Karpas-422 (cell line): ENCODE measurements at regions not wholly inside any gene's neighbourhood (a gene's known extent, or its start where the extent isn't known, plus 50 kb on each side); places are given as distances from the start of the nearest gene placed in this dataset.

Experiments
- DNase-seq: peaks from one replicate; pipeline ENCODE4 v3.0.0-alpha.2; 2015
- H2AFZ ChIP-seq: fragments of 200-600 bp; sonication (generic); 2 replicates; pipeline ENCODE4 v1.6.1; 2014; ENCODE audit warnings: antibody characterized with exemption, low read length, mixed read lengths
- H3K27ac ChIP-seq: fragments of 200-600 bp; sonication (generic); 2 replicates; pipeline ENCODE4 v1.5.1; 2014; ENCODE audit warnings: mild to moderate bottlenecking, low read length, moderate library complexity
- H3K27me3 ChIP-seq: fragments of 200-600 bp; sonication (generic); 2 replicates; pipeline ENCODE4 v1.6.1; 2014; ENCODE audit warnings: low read length, mixed read lengths
- H3K36me3 ChIP-seq: fragments of 200-600 bp; sonication (generic); 2 replicates; pipeline ENCODE4 v1.6.1; 2014; ENCODE audit warnings: low read length, mixed read lengths; ENCODE audit not compliant: insufficient read depth
- H3K4me1 ChIP-seq: fragments of 200-600 bp; sonication (generic); 2 replicates; pipeline ENCODE4 v1.6.1; 2014; ENCODE audit warnings: mild to moderate bottlenecking, low read length, mixed read lengths
- H3K4me2 ChIP-seq: fragments of 200-600 bp; sonication (generic); 2 replicates; pipeline ENCODE4 v1.6.1; 2014; ENCODE audit warnings: low read length, low read depth, mild to moderate bottlenecking; ENCODE audit not compliant: poor library complexity, severe bottlenecking
- H3K4me3 ChIP-seq: fragments of 200-600 bp; sonication (generic); 2 replicates; pipeline ENCODE4 v1.5.1; 2014; ENCODE audit warnings: mild to moderate bottlenecking, antibody characterized with exemption, low read length, mixed read lengths
- H3K79me2 ChIP-seq: fragments of 200-600 bp; sonication (generic); 2 replicates; pipeline ENCODE4 v1.6.1; 2014; ENCODE audit warnings: mild to moderate bottlenecking, low read length, mixed read lengths
- H3K9ac ChIP-seq: fragments of 200-600 bp; sonication (generic); 2 replicates; pipeline ENCODE4 v1.6.0; 2014; ENCODE audit warnings: low read length
- H3K9me2 ChIP-seq: fragments of 200-600 bp; sonication (generic), shearing (Covaris generic); replicated peaks from 2 replicates; pipeline ENCODE4 v1.6.0; 2014; ENCODE audit warnings: mild to moderate bottlenecking, low read length, moderate library complexity; ENCODE audit not compliant: insufficient read depth
- H3K9me3 ChIP-seq: fragments of 300-700, 200-600 bp; sonication (generic); 2 replicates; pipeline ENCODE4 v1.6.1; 2014; ENCODE audit warnings: low read length, mixed read lengths
- H4K20me1 ChIP-seq: fragments of 200-600 bp; sonication (generic); 2 replicates; pipeline ENCODE4 v1.6.1; 2014; ENCODE audit warnings: mild to moderate bottlenecking, antibody characterized with exemption, low read length, low read depth; ENCODE audit not compliant: insufficient read depth

DNA sequence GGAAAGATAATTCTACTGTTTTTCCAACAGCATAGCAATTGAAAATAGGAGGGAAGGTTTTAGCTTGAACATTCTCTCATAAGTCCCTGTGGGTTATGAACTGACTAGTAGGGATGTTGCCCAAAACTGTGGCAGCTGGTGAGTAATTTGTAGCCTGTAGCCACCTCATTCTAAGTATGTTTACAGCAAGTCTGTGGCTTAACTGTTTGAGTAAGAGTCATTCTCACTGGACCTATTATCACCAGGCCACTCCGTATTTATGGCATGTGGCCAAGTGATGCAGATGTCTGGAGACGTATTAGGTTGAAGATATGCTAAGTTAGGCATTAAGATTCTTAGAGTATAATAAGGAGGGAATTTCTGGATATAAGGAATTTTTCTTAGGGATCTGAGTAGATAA lies 458.3 kb downstream of the ETNK1 start:
- H3K36me3 ChIP-seq: no peaks in the 10 kb centered on the region
- no peaks in the 10 kb centered on the region for H4K20me1 ChIP-seq
- H3K4me1 ChIP-seq: no peaks in the 10 kb centered on the region
- no peaks in the 10 kb centered on the region for H3K27me3 ChIP-seq
- no peaks in the 10 kb centered on the region for H3K9me3 ChIP-seq
- no peak overlapping the region for H3K27ac ChIP-seq
- no peak overlapping the region for H3K4me3 ChIP-seq
- no peak for DNase-seq
- no peak overlapping the region for H2AFZ ChIP-seq
- H3K9me2 ChIP-seq: no peaks in the 10 kb centered on the region
- no peak overlapping the region for H3K4me2 ChIP-seq
- H3K79me2 ChIP-seq: no peaks in the 10 kb centered on the region
- no peak overlapping the region for H3K9ac ChIP-seq

- no peak overlapping the region for H3K4me2 ChIP-seq
Observed at GRCh38 chr12:23084236-23084995, 459.4 kb downstream of the ETNK1 start.

GRCh38 chr12:23088594-23088993 lies 463.6 kb downstream of the ETNK1 start:
- H3K9me3 ChIP-seq: no peaks in the 10 kb centered on the region

More at GRCh38 chr12:23084236-23084995, 459.4 kb downstream of the ETNK1 start:
- no peaks in the 10 kb centered on the region for H3K27me3 ChIP-seq
- no peaks in the 10 kb centered on the region for H3K9me2 ChIP-seq
- no peaks in the 10 kb centered on the region for H3K79me2 ChIP-seq
- no peak overlapping the region for H2AFZ ChIP-seq
- no peaks in the 10 kb centered on the region for H4K20me1 ChIP-seq
- H3K27ac ChIP-seq: no peak overlapping the region
- no peak overlapping the region for H3K9ac ChIP-seq
- no peak overlapping the region for H3K4me3 ChIP-seq
- DNase-seq: no peak
- no peaks in the 10 kb centered on the region for H3K36me3 ChIP-seq
- H3K9me3 ChIP-seq: no peaks in the 10 kb centered on the region
- no peaks in the 10 kb centered on the region for H3K4me1 ChIP-seq

DNA sequence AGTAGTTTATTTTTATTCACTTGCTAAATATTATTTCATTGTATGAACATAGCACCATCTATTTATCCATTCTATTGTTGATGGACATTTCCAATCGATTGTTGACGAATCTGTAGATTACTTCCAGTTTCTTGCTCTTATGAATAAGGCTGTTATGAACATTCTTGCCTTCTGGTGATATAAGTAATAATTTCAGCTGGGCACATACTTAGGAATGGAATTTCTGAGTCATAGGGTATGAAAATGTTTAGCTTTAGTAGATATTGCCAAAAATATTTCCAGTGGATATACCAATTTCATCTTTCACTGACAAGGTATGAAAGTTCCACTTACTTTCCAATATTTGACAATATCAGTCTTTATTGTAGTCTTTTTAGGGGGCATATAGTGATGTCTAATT lies 468.5 kb downstream of the ETNK1 start:
- H2AFZ ChIP-seq: no peak overlapping the region
- H3K9me3 ChIP-seq: no peaks in the 10 kb centered on the region
- no peak overlapping the region for H3K4me2 ChIP-seq
- no peak overlapping the region for H3K27ac ChIP-seq
- H3K4me3 ChIP-seq: no peak overlapping the region
- H3K9me2 ChIP-seq: no peaks in the 10 kb centered on the region
- no peaks in the 10 kb centered on the region for H3K4me1 ChIP-seq
- no peak for DNase-seq
- H3K36me3 ChIP-seq: no peaks in the 10 kb centered on the region
- H3K9ac ChIP-seq: no peak overlapping the region
- H3K27me3 ChIP-seq: no peaks in the 10 kb centered on the region
- no peaks in the 10 kb centered on the region for H3K79me2 ChIP-seq
- H4K20me1 ChIP-seq: no peaks in the 10 kb centered on the region

More at GRCh38 chr12:23088594-23088993, 463.6 kb downstream of the ETNK1 start:
- H3K4me3 ChIP-seq: no peak overlapping the region
- no peaks in the 10 kb centered on the region for H3K79me2 ChIP-seq
- H3K27ac ChIP-seq: no peak overlapping the region
- no peaks in the 10 kb centered on the region for H3K27me3 ChIP-seq
- no peaks in the 10 kb centered on the region for H3K9me2 ChIP-seq
- H3K36me3 ChIP-seq: no peaks in the 10 kb centered on the region
- H3K4me1 ChIP-seq: no peaks in the 10 kb centered on the region
- no peaks in the 10 kb centered on the region for H4K20me1 ChIP-seq
- no peak overlapping the region for H3K4me2 ChIP-seq
- no peak overlapping the region for H2AFZ ChIP-seq
- no peak for DNase-seq
- H3K9ac ChIP-seq: no peak overlapping the region

DNA sequence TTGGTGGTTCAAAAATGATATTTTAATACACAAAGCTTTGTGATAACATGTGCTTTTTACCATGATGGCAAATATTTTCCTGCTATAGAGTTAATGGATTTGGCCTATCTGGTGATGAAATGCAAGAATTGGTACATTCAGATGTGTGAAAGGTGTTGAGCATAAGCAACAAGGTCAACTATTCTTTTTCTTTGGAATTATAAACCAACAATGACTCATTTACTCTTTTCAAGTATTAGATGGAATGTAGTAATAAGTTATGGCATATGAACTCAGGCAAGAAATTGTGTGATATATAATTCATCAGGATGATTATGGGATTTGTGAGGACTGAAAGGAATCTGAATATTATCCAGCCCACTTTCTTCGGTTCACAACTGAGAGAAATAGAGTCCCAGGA lies 471.4 kb downstream of the ETNK1 start:
- H4K20me1 ChIP-seq: no peaks in the 10 kb centered on the region
- no peak overlapping the region for H3K27ac ChIP-seq
- no peak overlapping the region for H2AFZ ChIP-seq
- no peaks in the 10 kb centered on the region for H3K9me2 ChIP-seq
- no peaks in the 10 kb centered on the region for H3K9me3 ChIP-seq
- no peaks in the 10 kb centered on the region for H3K79me2 ChIP-seq
- no peak for DNase-seq
- no peak overlapping the region for H3K4me2 ChIP-seq
- H3K4me3 ChIP-seq: no peak overlapping the region
- no peak overlapping the region for H3K9ac ChIP-seq
- no peaks in the 10 kb centered on the region for H3K27me3 ChIP-seq
- H3K36me3 ChIP-seq: no peaks in the 10 kb centered on the region
- H3K4me1 ChIP-seq: no peaks in the 10 kb centered on the region

DNA sequence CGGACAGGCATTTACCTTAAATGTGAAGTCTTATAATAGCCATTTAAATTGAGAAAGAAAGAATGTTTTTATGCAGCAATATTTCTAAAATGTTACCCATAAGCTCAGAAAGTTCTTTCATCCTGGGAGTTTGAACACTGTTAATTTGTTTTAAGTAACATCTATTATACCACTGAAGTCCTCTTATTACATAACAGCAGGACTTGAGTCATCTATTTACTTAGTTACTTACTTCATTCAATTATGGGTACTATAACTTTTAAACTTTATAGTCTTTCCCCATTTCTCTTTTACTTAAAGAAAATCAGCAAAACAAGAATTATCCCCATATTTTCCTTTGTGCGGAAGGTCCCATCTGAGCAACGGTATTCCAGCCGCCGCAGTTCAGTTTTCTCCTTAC lies 473.1 kb downstream of the ETNK1 start:
- H2AFZ ChIP-seq: no peak overlapping the region
- no peak overlapping the region for H3K9ac ChIP-seq
- no peak overlapping the region for H3K4me3 ChIP-seq
- no peak overlapping the region for H3K4me2 ChIP-seq
- DNase-seq: no peak
- H3K27ac ChIP-seq: no peak overlapping the region
- H3K9me3 ChIP-seq: no peaks in the 10 kb centered on the region
- no peaks in the 10 kb centered on the region for H4K20me1 ChIP-seq
- no peaks in the 10 kb centered on the region for H3K9me2 ChIP-seq
- H3K36me3 ChIP-seq: no peaks in the 10 kb centered on the region
- H3K4me1 ChIP-seq: no peaks in the 10 kb centered on the region
- H3K79me2 ChIP-seq: no peaks in the 10 kb centered on the region
- H3K27me3 ChIP-seq: no peaks in the 10 kb centered on the region

GRCh38 chr12:23098517-23098916 lies 473.5 kb downstream of the ETNK1 start:
- no peaks in the 10 kb centered on the region for H3K79me2 ChIP-seq
- no peaks in the 10 kb centered on the region for H3K36me3 ChIP-seq
- H4K20me1 ChIP-seq: no peaks in the 10 kb centered on the region
- no peak overlapping the region for H3K27ac ChIP-seq
- H3K4me2 ChIP-seq: no peak overlapping the region
- no peak overlapping the region for H2AFZ ChIP-seq
- H3K27me3 ChIP-seq: no peaks in the 10 kb centered on the region
- H3K9me2 ChIP-seq: no peaks in the 10 kb centered on the region
- H3K9ac ChIP-seq: no peak overlapping the region
- no peak overlapping the region for H3K4me3 ChIP-seq
- no peak for DNase-seq
- no peaks in the 10 kb centered on the region for H3K4me1 ChIP-seq
- H3K9me3 ChIP-seq: no peaks in the 10 kb centered on the region

GRCh38 chr12:23099104-23099503 lies 474.1 kb downstream of the ETNK1 start:
- Histone ChIP-seq H3K4me1 (no peaks in the 10 kb centered on the region), H4K20me1 (no peaks in the 10 kb centered on the region), H3K36me3 (no peaks in the 10 kb centered on the region), H3K27me3 (no peaks in the 10 kb centered on the region), H2AFZ (no peak overlapping the region), H3K27ac (no peak overlapping the region), H3K9me3 (no peaks in the 10 kb centered on the region), H3K9me2 (no peaks in the 10 kb centered on the region), H3K4me3 (no peak overlapping the region), H3K9ac (no peak overlapping the region), H3K4me2 (no peak overlapping the region), H3K79me2 (no peaks in the 10 kb centered on the region)
- DNase-seq: no peak
